H9 (cell line): ENCODE measurements at regions not wholly inside any gene's neighbourhood (a gene's known extent, or its start where the extent isn't known, plus 50 kb on each side); places are given as distances from the start of the nearest gene placed in this dataset.

Source experiments
- DNase-seq: peaks from one replicate; pipeline ENCODE4 v3.0.0-alpha.2; 2017
- H2AFZ ChIP-seq: one replicate; pipeline ENCODE4 v1.6.1; 2013; ENCODE audit warnings: mild to moderate bottlenecking, low read length, control low read depth, moderate library complexity
- H2AK5ac ChIP-seq: 2 replicates; pipeline ENCODE4 v1.6.1; 2013; ENCODE audit warnings: low read length, control low read depth, mixed read lengths; ENCODE audit not compliant: insufficient read length
- H2BK120ac ChIP-seq: one replicate; pipeline ENCODE4 v1.6.1; 2013; ENCODE audit warnings: low read depth, mild to moderate bottlenecking, low read length, control low read depth, inconsistent platforms; ENCODE audit not compliant: poor library complexity, severe bottlenecking
- H2BK12ac ChIP-seq: 2 replicates; pipeline ENCODE4 v1.6.1; 2013; ENCODE audit warnings: low read length, control low read depth, mixed read lengths, low read depth; ENCODE audit not compliant: insufficient read length
- H2BK15ac ChIP-seq: 2 replicates; pipeline ENCODE4 v1.6.1; 2013; ENCODE audit warnings: low read depth, low read length, control low read depth
- H2BK20ac ChIP-seq: one replicate; pipeline ENCODE4 v1.6.1; 2013; ENCODE audit warnings: low read depth, mild to moderate bottlenecking, low read length, control low read depth, inconsistent platforms; ENCODE audit not compliant: poor library complexity, severe bottlenecking
- H2BK5ac ChIP-seq: 2 replicates; pipeline ENCODE4 v1.6.1; 2013; ENCODE audit warnings: low read length, control low read depth, mixed read lengths; ENCODE audit not compliant: insufficient read length
- H3K14ac ChIP-seq: 2 replicates; pipeline ENCODE4 v1.6.1; 2013; ENCODE audit warnings: low read length, control low read depth; ENCODE audit not compliant: insufficient read depth
- H3K18ac ChIP-seq: 2 replicates; pipeline ENCODE4 v1.6.1; 2013; ENCODE audit warnings: low read depth, mild to moderate bottlenecking, mixed read lengths, low read length, control low read depth; ENCODE audit not compliant: insufficient read length
- H3K23ac ChIP-seq: 2 replicates; pipeline ENCODE4 v1.6.1; 2013; ENCODE audit warnings: low read length, control low read depth, mixed read lengths, low read depth; ENCODE audit not compliant: insufficient read length
- H3K23me2 ChIP-seq: 2 replicates; pipeline ENCODE4 v1.6.1; 2013; ENCODE audit warnings: low read depth, mild to moderate bottlenecking, mixed read lengths, low read length, control low read depth; ENCODE audit not compliant: insufficient read length, poor library complexity, severe bottlenecking
- H3K27ac ChIP-seq: 2 replicates; pipeline ENCODE4 v1.5.1; 2013; ENCODE audit warnings: low read length, control low read depth, mixed read lengths, low read depth; ENCODE audit not compliant: insufficient read length
- H3K27me3 ChIP-seq: 2 replicates; pipeline ENCODE4 v1.6.1; 2013; ENCODE audit warnings: low read length, control low read depth, inconsistent platforms; ENCODE audit not compliant: insufficient read depth
- H3K4ac ChIP-seq: 2 replicates; pipeline ENCODE4 v1.6.1; 2013; ENCODE audit warnings: low read depth, mild to moderate bottlenecking, control low read depth, inconsistent platforms, low read length, moderate library complexity
- H3K4me1 ChIP-seq: 2 replicates; pipeline ENCODE4 v1.6.1; 2013; ENCODE audit warnings: low read length, control low read depth, inconsistent platforms; ENCODE audit not compliant: insufficient read depth
- H3K4me2 ChIP-seq: 2 replicates; pipeline ENCODE4 v1.6.1; 2013; ENCODE audit warnings: low read length, control low read depth, mixed read lengths; ENCODE audit not compliant: insufficient read length, insufficient read depth
- H3K56ac ChIP-seq: 2 replicates; pipeline ENCODE4 v1.6.1; 2013; ENCODE audit warnings: low read depth, mild to moderate bottlenecking, mixed read lengths, low read length, control low read depth; ENCODE audit not compliant: insufficient read length
- H3K79me1 ChIP-seq: 2 replicates; pipeline ENCODE4 v1.6.1; 2013; ENCODE audit warnings: low read depth, mild to moderate bottlenecking, moderate library complexity, low read length, control low read depth, inconsistent platforms; ENCODE audit not compliant: insufficient read depth, poor library complexity, severe bottlenecking
- H3K79me2 ChIP-seq: 2 replicates; pipeline ENCODE4 v1.6.1; 2013; ENCODE audit warnings: low read length, control low read depth, inconsistent platforms; ENCODE audit not compliant: insufficient read depth
- H3K9ac ChIP-seq: 2 replicates; pipeline ENCODE4 v1.6.1; 2013; ENCODE audit warnings: low read length, control low read depth, mixed read lengths; ENCODE audit not compliant: insufficient read length; ENCODE audit errors: extremely low read depth
- H3K9me3 ChIP-seq: one replicate; pipeline ENCODE4 v1.6.1; 2013; ENCODE audit warnings: low read depth, low read length, inconsistent platforms; ENCODE audit not compliant: control insufficient read depth
- H3T11ph ChIP-seq: one replicate; pipeline ENCODE4 v1.6.1; 2013; ENCODE audit warnings: mild to moderate bottlenecking, low read length, control low read depth, inconsistent platforms
- H4K20me1 ChIP-seq: one replicate; pipeline ENCODE4 v1.6.1; 2013; ENCODE audit not compliant: control insufficient read depth, insufficient read length, insufficient read depth
- H4K5ac ChIP-seq: 2 replicates; pipeline ENCODE4 v1.6.1; 2013; ENCODE audit warnings: low read depth, mild to moderate bottlenecking, mixed read lengths, low read length, control low read depth; ENCODE audit not compliant: insufficient read length
- H4K8ac ChIP-seq: replicated peaks from 2 replicates; pipeline ENCODE4 v1.6.1; 2013; ENCODE audit warnings: low read length, control low read depth, mixed read lengths, low read depth; ENCODE audit not compliant: insufficient read length
- H4K91ac ChIP-seq: 2 replicates; pipeline ENCODE4 v1.6.1; 2013; ENCODE audit warnings: low read depth, mild to moderate bottlenecking, moderate library complexity, mixed read lengths, low read length, control low read depth; ENCODE audit not compliant: insufficient read length
- H3K27ac Mint-ChIP-seq, 3 experiments: 2 replicates in 2 of 3; 3 replicates in 1 of 3; pipeline ENCODE4 v1.8.0; 2020 to 2021; ENCODE audit warnings: mixed read lengths in 3 of 3, mild to moderate bottlenecking in 1 of 3, moderate library complexity in 1 of 3
- H3K27me3 Mint-ChIP-seq: 2 replicates; pipeline ENCODE4 v1.8.0; 2021; ENCODE audit warnings: low read depth, mild to moderate bottlenecking, moderate library complexity, mixed read lengths
- H3K36me3 Mint-ChIP-seq, 3 experiments: 2 replicates in 2 of 3; 3 replicates in 1 of 3; pipeline ENCODE4 v1.8.0; 2020 to 2021; ENCODE audit warnings: low read depth in 3 of 3, mixed read lengths in 3 of 3; ENCODE audit not compliant: insufficient read depth in 1 of 3
- H3K4me1 Mint-ChIP-seq, 2 experiments: 2 replicates each; pipeline ENCODE4 v1.8.0; 2020; ENCODE audit warnings: mixed read lengths in 2 of 2
- H3K4me3 Mint-ChIP-seq, 2 experiments: 2 replicates in 1 of 2; 3 replicates in 1 of 2; pipeline ENCODE4 v1.8.0; 2020 to 2021; ENCODE audit warnings: mild to moderate bottlenecking in 2 of 2, mixed read lengths in 2 of 2, moderate library complexity in 1 of 2
- H3K9me3 Mint-ChIP-seq, 2 experiments: 2 replicates in 1 of 2; 3 replicates in 1 of 2; pipeline ENCODE4 v1.8.0; 2020; ENCODE audit warnings: mild to moderate bottlenecking in 2 of 2, mixed read lengths in 2 of 2, moderate library complexity in 1 of 2
- CTCF ChIP-seq: fragments of 200-600 bp; sonication (generic); conservative IDR thresholded peaks from 3 replicates; pipeline ENCODE4 v1.8.0; 2021; ENCODE audit warnings: antibody characterized with exemption, mild to moderate bottlenecking
- WGBS: extraction: QIAGEN DNeasy Blood & Tissue Kit; methylation state at CpG from one replicate; pipeline ENCODE4 v1.1.7; 2013; ENCODE audit warnings: missing lambda C conversion rate, low lambda C conversion rate, mixed read lengths; ENCODE audit not compliant: insufficient read length; ENCODE audit errors: extremely low coverage; 5-methylcytosine and 5-hydroxymethylcytosine counted together

- Histone ChIP-seq H2BK5ac (no peak overlapping the region), H4K8ac (no peak overlapping the region), H3K4ac (no peak overlapping the region), H3K9ac (no peak overlapping the region), H2BK120ac (no peak overlapping the region), H3K14ac (no peak overlapping the region), H3K4me1 (no peaks in the 10 kb centered on the region), H3K4me2 (no peak overlapping the region), H4K5ac (no peak overlapping the region), H3K56ac (no peak overlapping the region), H3K79me1 (no peaks in the 10 kb centered on the region), H3K23ac (no peak overlapping the region), H2BK12ac (no peak overlapping the region), H4K91ac (no peak overlapping the region), H3K27me3 (no peaks in the 10 kb centered on the region), H2AFZ (no peak overlapping the region), H2AK5ac (no peak overlapping the region), H3T11ph (no peak overlapping the region), H3K27ac (no peak overlapping the region), H3K23me2 (no peaks in the 10 kb centered on the region), H2BK20ac (no peak overlapping the region), H4K20me1 (no peaks in the 10 kb centered on the region), H3K79me2 (no peaks in the 10 kb centered on the region), H3K18ac (no peak overlapping the region), H3K9me3 (no peaks in the 10 kb centered on the region), H2BK15ac (no peak overlapping the region)
- H3K27ac Mint-ChIP-seq, result no peak overlapping the region
- 100% methylated on average over 1 of the region's 7 CpGs for WGBS
- no peak for TF ChIP-seq CTCF
- H3K27me3 Mint-ChIP-seq, result no peaks in the 10 kb centered on the region
- H3K4me1 Mint-ChIP-seq, result no peaks in the 10 kb centered on the region
- no peak for DNase-seq
- no peaks in the 10 kb centered on the region for H3K9me3 Mint-ChIP-seq
- H3K36me3 Mint-ChIP-seq, result no peaks in the 10 kb centered on the region
- H3K4me3 Mint-ChIP-seq, result no peak overlapping the region
Observed at GRCh38 chr13:83333614-83334388, 548.5 kb downstream of the SLITRK1 start.
